Loucy (cell line): ENCODE measurements at regions not wholly inside any gene's neighbourhood (a gene's known extent, or its start where the extent isn't known, plus 50 kb on each side); places are given as distances from the start of the nearest gene placed in this dataset.

Source experiments
- EZH2phosphoT487 ChIP-seq: fragments of 200-600 bp; IDR thresholded peaks from 2 replicates; pipeline ENCODE4 v1.6.1; 2018; ENCODE audit warnings: antibody characterized with exemption, mild to moderate bottlenecking, moderate library complexity, borderline replicate concordance
- TF ChIP-seq, protein P1 (sequence below): fragments of 200-600 bp; sonication (generic); conservative IDR thresholded peaks from 2 replicates; pipeline ENCODE4 v1.5.1; 2014; ENCODE audit warnings: mild to moderate bottlenecking, antibody characterized with exemption, low read length

- TF ChIP-seq, protein P1, sequence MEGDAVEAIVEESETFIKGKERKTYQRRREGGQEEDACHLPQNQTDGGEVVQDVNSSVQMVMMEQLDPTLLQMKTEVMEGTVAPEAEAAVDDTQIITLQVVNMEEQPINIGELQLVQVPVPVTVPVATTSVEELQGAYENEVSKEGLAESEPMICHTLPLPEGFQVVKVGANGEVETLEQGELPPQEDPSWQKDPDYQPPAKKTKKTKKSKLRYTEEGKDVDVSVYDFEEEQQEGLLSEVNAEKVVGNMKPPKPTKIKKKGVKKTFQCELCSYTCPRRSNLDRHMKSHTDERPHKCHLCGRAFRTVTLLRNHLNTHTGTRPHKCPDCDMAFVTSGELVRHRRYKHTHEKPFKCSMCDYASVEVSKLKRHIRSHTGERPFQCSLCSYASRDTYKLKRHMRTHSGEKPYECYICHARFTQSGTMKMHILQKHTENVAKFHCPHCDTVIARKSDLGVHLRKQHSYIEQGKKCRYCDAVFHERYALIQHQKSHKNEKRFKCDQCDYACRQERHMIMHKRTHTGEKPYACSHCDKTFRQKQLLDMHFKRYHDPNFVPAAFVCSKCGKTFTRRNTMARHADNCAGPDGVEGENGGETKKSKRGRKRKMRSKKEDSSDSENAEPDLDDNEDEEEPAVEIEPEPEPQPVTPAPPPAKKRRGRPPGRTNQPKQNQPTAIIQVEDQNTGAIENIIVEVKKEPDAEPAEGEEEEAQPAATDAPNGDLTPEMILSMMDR, result no peak
- TF ChIP-seq EZH2phosphoT487, result no peak
Measured at GRCh38 chr5:155485386-155485785, 471.8 kb downstream of the KIF4B start.
